ENCODE measurements at regions not wholly inside any gene's neighbourhood (a gene's known extent, or its start where the extent isn't known, plus 50 kb on each side); places are given as distances from the start of the nearest gene placed in this dataset.

DNA sequence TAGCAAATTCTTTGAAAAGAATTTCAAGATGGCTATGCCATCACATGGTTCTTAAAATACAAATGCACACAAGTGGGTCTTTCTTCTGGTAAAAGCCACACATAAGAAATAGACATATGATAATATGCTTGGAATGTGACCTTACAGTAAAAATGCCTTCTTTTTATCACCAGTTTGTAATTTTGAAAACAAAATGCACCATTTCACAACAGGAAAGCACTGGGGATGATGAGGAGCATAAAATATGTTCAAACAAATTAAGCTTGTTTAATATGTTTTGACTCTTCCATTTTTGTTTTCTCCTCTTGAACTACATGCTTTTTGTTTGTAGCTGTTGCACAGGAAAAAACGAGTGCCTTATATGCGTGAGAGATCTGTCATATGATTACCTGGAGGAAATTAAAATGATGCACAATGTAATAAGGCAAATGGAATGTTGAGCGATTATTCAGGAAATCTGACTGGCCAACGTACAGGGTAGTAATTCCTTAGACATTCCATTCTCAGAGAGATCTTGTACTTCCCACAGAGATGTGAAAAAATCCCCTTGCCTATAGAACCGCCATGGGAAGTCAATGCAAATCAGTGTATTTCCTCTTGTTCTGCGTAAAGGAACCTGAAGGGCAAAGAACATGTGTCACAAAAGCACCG, 911.6 kb downstream of the TFAP2A start:
- Mint-ChIP-seq H3K36me3 (no peaks in the 10 kb centered on the region), H3K4me3 (no peak overlapping the region), H3K27me3 (no peaks in the 10 kb centered on the region), H3K4me1 (ENCODE audit: low read depth) (no peaks in the 10 kb centered on the region), H3K9me3 (peaks cover 3% of the 10 kb centered on the region), H3K27ac (no peak overlapping the region)
- no peak for DNase-seq
- ChIA-PET CTCF (no interaction called here), POLR2A (no interaction called here)
- intact Hi-C loops (cut with micrococcal nuclease) = no loop called here

DNA sequence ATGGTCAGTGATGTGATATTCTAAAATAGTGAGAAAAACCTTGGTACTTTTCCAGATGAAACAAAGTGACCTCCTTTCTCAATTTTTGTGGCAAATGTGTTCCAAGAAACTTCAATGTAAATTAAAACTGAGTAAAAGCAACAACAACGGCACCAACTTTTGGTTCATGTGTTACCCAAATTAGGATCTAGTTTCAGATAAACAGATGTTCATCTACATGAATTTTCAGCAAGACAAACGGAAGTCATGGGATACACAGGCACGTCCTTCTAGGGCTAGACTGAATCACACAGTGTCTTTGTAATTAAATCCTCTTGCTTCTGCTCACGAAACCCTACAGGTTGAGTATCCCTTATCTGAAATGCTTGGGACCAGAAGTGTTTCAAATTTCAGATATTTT, 915.2 kb downstream of the TFAP2A start:
- intact Hi-C loops (cut with micrococcal nuclease) = no loop called here
- peaks cover 14% of the 10 kb centered on the region for H3K9me3 Mint-ChIP-seq
- CTCF ChIA-PET = no interaction called here
- no peak for DNase-seq
- no peaks in the 10 kb centered on the region for H3K27me3 Mint-ChIP-seq
- H3K4me1 Mint-ChIP-seq (ENCODE audit: low read depth) = no peaks in the 10 kb centered on the region
- H3K36me3 Mint-ChIP-seq = no peaks in the 10 kb centered on the region
- H3K27ac Mint-ChIP-seq = no peak overlapping the region
- no peak overlapping the region for H3K4me3 Mint-ChIP-seq
- POLR2A ChIA-PET = no interaction called here

DNA sequence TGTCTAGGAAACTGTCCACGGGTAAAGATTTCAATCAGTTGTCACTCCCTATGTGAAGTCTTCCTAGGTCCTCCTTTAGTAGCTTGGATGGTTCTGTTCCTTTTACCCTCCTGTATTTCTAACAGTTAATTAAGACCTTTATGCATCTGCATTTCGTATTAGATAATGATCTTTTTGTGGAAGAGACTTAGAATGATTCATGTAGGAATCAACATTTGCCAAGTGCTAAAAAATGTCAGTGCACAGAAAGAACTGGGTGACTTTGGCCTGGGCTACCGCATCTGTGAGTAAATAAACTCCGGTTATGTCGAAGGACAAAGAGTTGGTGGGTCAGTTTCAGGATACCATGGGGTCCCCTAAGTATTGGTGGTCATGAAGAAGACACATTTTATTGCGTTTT, 918.0 kb downstream of the TFAP2A start:
- H3K36me3 Mint-ChIP-seq = no peaks in the 10 kb centered on the region
- ChIA-PET CTCF (no interaction called here), POLR2A (no interaction called here)
- peaks cover 11% of the 10 kb centered on the region for H3K9me3 Mint-ChIP-seq
- H3K27ac Mint-ChIP-seq = no peak overlapping the region
- no peaks in the 10 kb centered on the region for H3K27me3 Mint-ChIP-seq
- no peaks in the 10 kb centered on the region for H3K4me1 Mint-ChIP-seq (ENCODE audit: low read depth)
- intact Hi-C loops (cut with micrococcal nuclease) = no loop called here
- no peak overlapping the region for H3K4me3 Mint-ChIP-seq
- no peak for DNase-seq

DNA sequence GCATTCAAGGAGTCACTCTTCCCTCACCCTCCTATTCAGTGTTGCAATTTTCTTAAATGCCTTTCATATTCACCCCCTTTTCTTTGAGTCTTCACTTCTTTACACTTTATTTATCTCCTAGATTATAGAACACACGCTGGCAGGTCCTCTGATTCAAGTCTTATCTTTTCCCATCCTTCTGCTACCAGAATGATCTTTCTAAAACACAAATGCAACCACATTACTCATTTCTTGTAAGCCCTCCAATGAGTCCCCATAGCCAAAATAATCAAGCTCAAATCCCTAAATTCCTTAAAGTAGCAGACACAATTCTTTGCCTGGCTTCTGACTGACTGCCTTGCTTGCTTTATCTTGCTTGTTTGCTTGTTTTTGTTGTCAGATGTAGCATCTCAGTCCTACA, 920.0 kb downstream of the TFAP2A start:
- H3K36me3 Mint-ChIP-seq = no peaks in the 10 kb centered on the region
- intact Hi-C loops (cut with micrococcal nuclease) = no loop called here
- H3K9me3 Mint-ChIP-seq = peaks cover 11% of the 10 kb centered on the region
- CTCF ChIA-PET = interaction anchor here (0.6 kb wide), 1 partner anchor 22 kb away, joined by 5 read pairs; no protein-coding TSS in a partner anchor
- H3K4me3 Mint-ChIP-seq = no peak overlapping the region
- no peak overlapping the region for H3K27ac Mint-ChIP-seq
- DNase-seq = no peak
- no peaks in the 10 kb centered on the region for H3K27me3 Mint-ChIP-seq
- POLR2A ChIA-PET = no interaction called here
- H3K4me1 Mint-ChIP-seq (ENCODE audit: low read depth) = no peaks in the 10 kb centered on the region

GRCh38 chr6:9492790-9493189, 922.1 kb downstream of the TFAP2A start:
- intact Hi-C loops (cut with micrococcal nuclease) = no loop called here
- peaks cover 11% of the 10 kb centered on the region for H3K9me3 Mint-ChIP-seq
- no peak overlapping the region for H3K4me3 Mint-ChIP-seq
- H3K27ac Mint-ChIP-seq = no peak overlapping the region
- CTCF ChIA-PET = no interaction called here
- POLR2A ChIA-PET = no interaction called here
- DNase-seq = no peak
- no peaks in the 10 kb centered on the region for H3K4me1 Mint-ChIP-seq (ENCODE audit: low read depth)
- no peaks in the 10 kb centered on the region for H3K36me3 Mint-ChIP-seq
- H3K27me3 Mint-ChIP-seq = no peaks in the 10 kb centered on the region

DNA sequence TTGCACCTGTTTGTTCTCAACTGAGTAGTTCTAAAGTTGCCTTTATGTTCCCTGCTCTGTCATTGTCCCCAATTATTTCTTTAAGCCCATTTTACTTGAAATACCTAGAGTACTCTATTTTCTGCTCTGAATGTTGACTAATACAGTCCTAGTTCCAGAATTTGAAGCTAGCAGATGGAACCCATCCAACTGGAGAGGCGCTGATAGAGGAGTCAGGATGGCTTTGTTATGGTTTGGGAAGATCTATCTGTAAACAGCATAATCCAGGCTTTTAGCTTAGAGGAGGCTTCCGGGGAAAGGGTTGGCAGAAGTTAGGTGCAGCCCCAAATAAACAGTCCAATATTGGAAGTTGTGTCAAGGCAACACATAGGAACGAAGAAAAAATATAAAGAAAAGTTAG, 927.7 kb downstream of the TFAP2A start:
- Mint-ChIP-seq H3K9me3 (peaks cover 2% of the 10 kb centered on the region), H3K27ac (no peak overlapping the region), H3K4me1 (ENCODE audit: low read depth) (no peaks in the 10 kb centered on the region), H3K4me3 (no peak overlapping the region), H3K36me3 (no peaks in the 10 kb centered on the region), H3K27me3 (no peaks in the 10 kb centered on the region)
- POLR2A ChIA-PET = no interaction called here
- no peak for DNase-seq
- intact Hi-C loops (cut with micrococcal nuclease) = no loop called here
- CTCF ChIA-PET = no interaction called here

DNA sequence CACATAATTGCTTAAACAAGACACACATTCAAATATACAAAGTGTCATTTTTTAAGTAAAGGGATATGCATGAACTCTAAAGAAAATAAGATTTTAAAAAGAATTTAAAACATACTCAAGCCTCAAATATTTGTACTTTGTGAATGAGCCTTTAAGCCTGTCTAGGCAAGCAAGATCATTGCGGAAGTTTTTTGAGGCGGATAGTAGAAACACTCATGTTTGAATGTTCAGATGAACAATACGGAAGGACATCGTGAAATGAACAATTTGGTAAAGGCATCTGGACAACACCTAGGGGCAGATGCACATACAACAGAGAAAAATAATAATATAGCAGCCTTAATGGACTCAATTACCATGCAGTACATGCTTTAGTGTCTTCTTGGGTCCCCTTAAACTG, 928.9 kb downstream of the TFAP2A start:
- Mint-ChIP-seq H3K4me1 (ENCODE audit: low read depth) (no peaks in the 10 kb centered on the region), H3K9me3 (peaks cover 2% of the 10 kb centered on the region), H3K36me3 (no peaks in the 10 kb centered on the region), H3K27ac (no peak overlapping the region), H3K27me3 (no peaks in the 10 kb centered on the region), H3K4me3 (no peak overlapping the region)
- ChIA-PET POLR2A (no interaction called here), CTCF (no interaction called here)
- DNase-seq = no peak
- intact Hi-C loops (cut with micrococcal nuclease) = no loop called here

DNA sequence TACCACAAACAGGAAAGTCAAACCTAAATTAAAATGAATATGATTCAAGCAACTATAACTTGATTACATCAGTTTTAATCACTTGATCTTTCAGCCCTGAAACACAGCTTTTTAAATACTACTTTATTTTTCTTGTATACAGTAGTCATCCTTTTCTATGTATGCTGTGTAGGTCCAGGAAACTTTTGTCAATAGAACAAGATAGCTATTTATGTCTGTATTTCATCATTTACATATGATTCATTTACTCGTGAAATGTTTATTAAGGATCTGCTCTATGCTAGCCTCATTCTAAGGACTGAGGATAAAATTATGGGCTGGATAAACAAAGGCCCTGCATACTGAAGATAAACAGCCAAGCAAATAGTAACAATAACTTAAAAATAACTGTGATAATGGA, 930.2 kb downstream of the TFAP2A start:
- Mint-ChIP-seq H3K9me3 (peaks cover 2% of the 10 kb centered on the region), H3K27ac (no peak overlapping the region), H3K27me3 (no peaks in the 10 kb centered on the region), H3K4me3 (no peak overlapping the region), H3K4me1 (ENCODE audit: low read depth) (no peaks in the 10 kb centered on the region), H3K36me3 (no peaks in the 10 kb centered on the region)
- DNase-seq = no peak
- CTCF ChIA-PET = no interaction called here
- intact Hi-C loops (cut with micrococcal nuclease) = no loop called here
- POLR2A ChIA-PET = no interaction called here

GRCh38 chr6:9484091-9484490, 930.8 kb downstream of the TFAP2A start:
- H3K36me3 Mint-ChIP-seq = no peaks in the 10 kb centered on the region
- no peaks in the 10 kb centered on the region for H3K4me1 Mint-ChIP-seq (ENCODE audit: low read depth)
- ChIA-PET POLR2A (no interaction called here), CTCF (no interaction called here)
- DNase-seq = no peak
- no peak overlapping the region for H3K27ac Mint-ChIP-seq
- no peaks in the 10 kb centered on the region for H3K27me3 Mint-ChIP-seq
- H3K9me3 Mint-ChIP-seq = peaks cover 5% of the 10 kb centered on the region
- no peak overlapping the region for H3K4me3 Mint-ChIP-seq
- intact Hi-C loops (cut with micrococcal nuclease) = no loop called here

- peaks cover 8% of the 10 kb centered on the region for H3K9me3 Mint-ChIP-seq
- no peak for DNase-seq
- no peak overlapping the region for H3K27ac Mint-ChIP-seq
- H3K27me3 Mint-ChIP-seq = no peaks in the 10 kb centered on the region
- H3K36me3 Mint-ChIP-seq = no peaks in the 10 kb centered on the region
- POLR2A ChIA-PET = no interaction called here
- CTCF ChIA-PET = no interaction called here
- intact Hi-C loops (cut with micrococcal nuclease) = no loop called here
- no peak overlapping the region for H3K4me3 Mint-ChIP-seq
- no peaks in the 10 kb centered on the region for H3K4me1 Mint-ChIP-seq (ENCODE audit: low read depth)
Observed at GRCh38 chr6:9482030-9482738, 932.7 kb downstream of the TFAP2A start.

DNA sequence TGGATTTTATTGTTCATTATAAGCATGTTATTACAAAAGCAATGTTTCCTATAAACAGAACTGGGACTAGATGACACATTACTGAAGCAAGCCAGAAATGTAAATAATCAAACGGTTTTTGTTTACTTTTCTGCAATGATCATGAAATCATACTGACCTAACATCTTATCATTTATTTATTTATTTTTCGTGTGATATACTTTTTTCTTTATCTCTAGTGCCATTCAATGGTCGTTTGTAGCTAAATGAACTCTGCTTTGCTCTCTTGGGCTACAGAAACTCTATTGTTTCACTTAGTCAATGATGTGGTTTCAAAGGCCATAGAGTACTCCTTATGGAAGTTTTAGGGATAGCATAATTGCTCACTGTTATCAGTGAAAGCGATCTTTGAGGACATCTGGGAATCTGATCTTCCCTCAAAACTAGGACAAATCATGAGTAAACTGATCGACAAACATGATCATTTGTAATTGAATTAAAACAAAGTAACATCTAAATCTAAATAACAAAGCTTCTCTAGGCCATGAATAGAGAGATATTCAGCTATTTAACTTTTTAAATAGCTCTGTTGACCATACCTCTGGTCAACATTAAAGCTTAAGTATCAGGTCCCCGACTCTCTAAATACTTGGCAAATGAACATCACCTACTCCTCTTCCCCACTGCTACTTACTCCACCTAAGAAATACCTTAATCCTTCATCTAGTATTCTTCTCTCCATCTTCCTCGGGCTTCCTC, 933.4 kb downstream of the TFAP2A start:
- H3K27me3 Mint-ChIP-seq = no peaks in the 10 kb centered on the region
- POLR2A ChIA-PET = no interaction called here
- CTCF ChIA-PET = no interaction called here
- H3K4me1 Mint-ChIP-seq (ENCODE audit: low read depth) = no peaks in the 10 kb centered on the region
- H3K9me3 Mint-ChIP-seq = peaks cover 6% of the 10 kb centered on the region
- no peak for DNase-seq
- H3K27ac Mint-ChIP-seq = no peak overlapping the region
- intact Hi-C loops (cut with micrococcal nuclease) = no loop called here
- no peaks in the 10 kb centered on the region for H3K36me3 Mint-ChIP-seq
- no peak overlapping the region for H3K4me3 Mint-ChIP-seq

DNA sequence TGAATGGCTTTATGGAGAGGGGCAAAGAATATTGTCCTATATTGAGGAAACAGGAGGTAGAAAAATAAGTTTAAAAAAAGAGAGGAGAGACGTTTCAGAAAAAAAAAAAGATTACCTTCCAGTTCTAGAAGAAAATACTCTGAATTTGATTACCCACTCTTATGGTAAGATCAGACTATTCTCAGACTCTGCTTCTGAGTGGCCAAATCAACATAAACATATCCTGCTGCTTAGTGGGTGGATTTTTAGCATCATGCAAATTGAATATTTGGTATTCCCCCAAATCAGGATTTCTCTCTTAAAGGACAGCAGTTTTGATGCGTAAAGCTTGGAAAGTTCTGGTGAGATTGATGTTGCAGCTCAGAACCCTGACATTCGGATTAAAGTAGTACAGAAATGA, 946.6 kb downstream of the TFAP2A start:
- Mint-ChIP-seq H3K4me3 (no peak overlapping the region), H3K36me3 (no peaks in the 10 kb centered on the region), H3K4me1 (ENCODE audit: low read depth) (no peaks in the 10 kb centered on the region), H3K27me3 (no peaks in the 10 kb centered on the region), H3K9me3 (no peaks in the 10 kb centered on the region), H3K27ac (no peak overlapping the region)
- no peak for DNase-seq
- POLR2A ChIA-PET = no interaction called here
- intact Hi-C loops (cut with micrococcal nuclease) = no loop called here
- CTCF ChIA-PET = no interaction called here

- H3K27me3 Mint-ChIP-seq = no peaks in the 10 kb centered on the region
- H3K27ac Mint-ChIP-seq = no peak overlapping the region
- CTCF ChIA-PET = no interaction called here
- no peaks in the 10 kb centered on the region for H3K4me1 Mint-ChIP-seq (ENCODE audit: low read depth)
- H3K36me3 Mint-ChIP-seq = no peaks in the 10 kb centered on the region
- no peak overlapping the region for H3K4me3 Mint-ChIP-seq
- H3K9me3 Mint-ChIP-seq = no peaks in the 10 kb centered on the region
- no peak for DNase-seq
- POLR2A ChIA-PET = no interaction called here
- intact Hi-C loops (cut with micrococcal nuclease) = no loop called here
Observed at GRCh38 chr6:9467741-9468140, 947.1 kb downstream of the TFAP2A start.

All from activated CD4-positive, alpha-beta memory T cell treated with anti-CD3 and anti-CD28 coated beads for 36 hours (primary cell).